ENCODE measurements at regions not wholly inside any gene's neighbourhood (a gene's known extent, or its start where the extent isn't known, plus 50 kb on each side); places are given as distances from the start of the nearest gene placed in this dataset.

DNA sequence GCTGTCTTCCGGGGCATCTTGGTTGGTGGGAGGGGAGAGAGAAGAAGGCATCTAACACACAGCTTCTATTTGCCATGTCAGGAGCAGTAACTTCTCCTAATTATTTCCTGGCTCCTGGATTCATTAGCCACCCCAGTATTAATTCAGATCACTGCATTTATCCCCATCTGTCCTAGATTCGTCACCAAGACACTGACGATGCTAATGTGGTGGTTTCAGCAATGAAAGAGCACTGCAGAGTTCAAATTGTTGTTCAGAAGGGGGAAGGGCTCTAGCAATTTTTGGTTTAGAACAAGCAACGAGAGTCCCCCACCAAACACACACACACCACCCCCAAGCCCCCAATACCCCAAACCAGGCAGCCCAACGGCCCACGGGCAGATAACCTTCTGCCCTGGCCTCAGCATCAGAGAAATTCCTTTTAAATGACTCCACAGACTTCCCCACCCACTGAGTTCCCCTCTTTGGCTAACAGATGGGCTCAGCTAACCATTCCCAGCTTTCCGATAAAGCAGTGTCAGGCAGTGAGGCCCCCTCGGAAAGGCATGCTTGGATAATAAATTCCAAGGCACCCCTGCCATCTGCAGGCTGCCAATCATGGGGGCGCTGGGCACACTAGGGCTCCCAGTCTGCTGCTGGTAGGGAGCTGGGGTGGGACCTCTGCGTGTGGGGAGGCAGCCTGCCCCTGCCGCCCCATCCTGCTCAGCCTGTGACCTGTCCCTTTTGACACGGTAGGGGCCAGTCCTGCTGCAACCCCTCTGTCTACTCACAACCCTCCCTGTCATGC is 453.5 kb downstream of the MIAT start:
- H3K79me2 ChIP-seq (ENCODE audit: insufficient read depth, low read length), result no peaks in the 10 kb centered on the region
- H3K4me1 ChIP-seq (ENCODE audit: insufficient read depth, low read length, severe bottlenecking), result no peaks in the 10 kb centered on the region
- H3K9ac ChIP-seq (ENCODE audit: low read length), result no peak overlapping the region
- H3K4me2 ChIP-seq (ENCODE audit: low read length), result no peak overlapping the region
- H3F3A ChIP-seq (ENCODE audit: insufficient read depth, low read length), result no peaks in the 10 kb centered on the region
- TF ChIP-seq, protein P1, sequence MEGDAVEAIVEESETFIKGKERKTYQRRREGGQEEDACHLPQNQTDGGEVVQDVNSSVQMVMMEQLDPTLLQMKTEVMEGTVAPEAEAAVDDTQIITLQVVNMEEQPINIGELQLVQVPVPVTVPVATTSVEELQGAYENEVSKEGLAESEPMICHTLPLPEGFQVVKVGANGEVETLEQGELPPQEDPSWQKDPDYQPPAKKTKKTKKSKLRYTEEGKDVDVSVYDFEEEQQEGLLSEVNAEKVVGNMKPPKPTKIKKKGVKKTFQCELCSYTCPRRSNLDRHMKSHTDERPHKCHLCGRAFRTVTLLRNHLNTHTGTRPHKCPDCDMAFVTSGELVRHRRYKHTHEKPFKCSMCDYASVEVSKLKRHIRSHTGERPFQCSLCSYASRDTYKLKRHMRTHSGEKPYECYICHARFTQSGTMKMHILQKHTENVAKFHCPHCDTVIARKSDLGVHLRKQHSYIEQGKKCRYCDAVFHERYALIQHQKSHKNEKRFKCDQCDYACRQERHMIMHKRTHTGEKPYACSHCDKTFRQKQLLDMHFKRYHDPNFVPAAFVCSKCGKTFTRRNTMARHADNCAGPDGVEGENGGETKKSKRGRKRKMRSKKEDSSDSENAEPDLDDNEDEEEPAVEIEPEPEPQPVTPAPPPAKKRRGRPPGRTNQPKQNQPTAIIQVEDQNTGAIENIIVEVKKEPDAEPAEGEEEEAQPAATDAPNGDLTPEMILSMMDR (IDR thresholded peaks at IDR 0.05; ENCODE audit: low read length), result no peak
- no peak for TF ChIP-seq EZH2 (IDR thresholded peaks at IDR 0.05; ENCODE audit: borderline replicate concordance, low read length)
- H3K9me2 ChIP-seq (ENCODE audit: low read depth, low read length), result no peaks in the 10 kb centered on the region
- no peaks in the 10 kb centered on the region for H4K20me1 ChIP-seq (ENCODE audit: insufficient read depth, low read length)
- H3K4me3 ChIP-seq (ENCODE audit: low read depth, low read length, poor library complexity, severe bottlenecking), result no peak overlapping the region
- no peak overlapping the region for H3K27ac ChIP-seq (ENCODE audit: low read depth, low read length, poor library complexity, severe bottlenecking)
- H3K9me3 ChIP-seq (ENCODE audit: low read length), result 0 out of 2 replicates have a peak, but pooled peaks cover 3% of the 10 kb centered on the region
- no peaks in the 10 kb centered on the region for H3K27me3 ChIP-seq (ENCODE audit: insufficient read depth, low read length)
- no peak overlapping the region for H2AFZ ChIP-seq (ENCODE audit: low read length)
- H3K36me3 ChIP-seq (ENCODE audit: insufficient read depth, low read length), result no peaks in the 10 kb centered on the region

DNA sequence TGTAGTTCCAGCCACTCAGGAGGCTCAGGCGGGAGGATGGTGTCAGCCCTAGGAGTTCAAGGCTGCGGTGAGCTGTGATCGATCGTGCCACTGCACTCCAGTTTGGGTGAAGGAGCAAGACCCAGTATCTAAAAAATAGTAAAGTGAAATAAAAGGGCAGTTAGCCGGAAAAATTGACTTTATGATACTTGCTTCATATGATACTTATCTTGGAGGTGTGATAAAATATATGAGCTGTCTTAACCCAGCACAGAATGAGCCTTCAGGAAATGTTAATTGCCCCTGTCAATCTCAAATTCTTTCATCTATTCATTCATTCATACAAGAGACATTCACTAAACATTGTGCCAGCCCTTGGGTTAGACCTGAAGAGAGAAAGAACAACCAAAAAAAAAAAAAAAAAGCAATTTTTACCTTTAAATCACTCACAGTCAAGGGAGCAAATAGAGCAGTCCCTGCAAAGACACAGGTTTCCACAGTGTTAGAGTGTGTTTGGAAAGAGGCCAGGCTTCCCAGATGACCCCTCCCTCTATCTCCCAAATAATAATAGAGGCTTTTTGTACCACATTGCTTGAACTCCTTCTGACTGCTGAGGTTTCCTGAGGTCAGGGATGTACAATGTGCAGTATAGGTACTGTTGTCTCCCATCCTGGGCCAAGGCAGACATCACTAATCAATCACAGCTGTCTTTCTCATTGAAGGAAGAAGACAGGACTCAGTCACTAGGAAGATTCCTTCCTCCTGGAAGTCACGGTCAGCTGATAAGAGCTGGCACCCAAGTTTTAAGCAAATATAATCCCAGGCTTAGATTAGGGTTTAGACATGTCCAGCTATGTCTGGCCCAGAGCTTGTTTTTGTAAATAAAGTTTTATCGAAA is 454.6 kb downstream of the MIAT start:
- no peaks in the 10 kb centered on the region for H3K27me3 ChIP-seq (ENCODE audit: insufficient read depth, low read length)
- no peaks in the 10 kb centered on the region for H4K20me1 ChIP-seq (ENCODE audit: insufficient read depth, low read length)
- no peak overlapping the region for H2AFZ ChIP-seq (ENCODE audit: low read length)
- H3K4me1 ChIP-seq (ENCODE audit: insufficient read depth, low read length, severe bottlenecking), result no peaks in the 10 kb centered on the region
- H3K79me2 ChIP-seq (ENCODE audit: insufficient read depth, low read length), result no peaks in the 10 kb centered on the region
- H3K27ac ChIP-seq (ENCODE audit: low read depth, low read length, poor library complexity, severe bottlenecking), result no peak overlapping the region
- H3K4me3 ChIP-seq (ENCODE audit: low read depth, low read length, poor library complexity, severe bottlenecking), result no peak overlapping the region
- H3K36me3 ChIP-seq (ENCODE audit: insufficient read depth, low read length), result no peaks in the 10 kb centered on the region
- H3K9ac ChIP-seq (ENCODE audit: low read length), result no peak overlapping the region
- no peaks in the 10 kb centered on the region for H3F3A ChIP-seq (ENCODE audit: insufficient read depth, low read length)
- TF ChIP-seq EZH2 (IDR thresholded peaks at IDR 0.05; ENCODE audit: borderline replicate concordance, low read length), result no peak
- TF ChIP-seq, protein P1 (IDR thresholded peaks at IDR 0.05; ENCODE audit: low read length), result no peak
- H3K9me3 ChIP-seq (ENCODE audit: low read length), result 0 out of 2 replicates have a peak, but pooled peaks cover 3% of the 10 kb centered on the region
- no peak overlapping the region for H3K4me2 ChIP-seq (ENCODE audit: low read length)
- no peaks in the 10 kb centered on the region for H3K9me2 ChIP-seq (ENCODE audit: low read depth, low read length)

DNA sequence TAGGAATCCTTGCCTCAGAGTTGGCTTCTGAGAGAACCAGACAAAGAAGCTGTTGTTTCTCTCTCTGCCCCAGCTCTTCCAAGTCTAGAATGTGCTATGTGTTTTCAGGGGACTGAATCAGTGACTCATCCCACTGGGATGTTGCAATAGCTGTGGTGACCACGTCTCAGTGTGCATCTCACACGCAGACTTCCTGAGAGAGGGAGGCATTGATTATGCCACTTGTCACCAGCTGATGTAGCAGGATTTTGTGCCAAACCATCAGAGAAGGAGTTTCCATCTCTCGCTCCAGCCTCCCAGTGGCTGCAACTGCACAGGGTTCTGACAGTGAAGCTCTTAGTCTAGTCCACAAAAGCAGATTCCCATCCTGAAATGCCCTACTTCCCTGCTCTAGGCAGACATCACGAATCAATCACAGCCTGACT is 455.8 kb downstream of the MIAT start:
- no peaks in the 10 kb centered on the region for H3K36me3 ChIP-seq (ENCODE audit: insufficient read depth, low read length)
- H2AFZ ChIP-seq (ENCODE audit: low read length), result no peak overlapping the region
- H3K9me3 ChIP-seq (ENCODE audit: low read length), result peaks cover 3% of the 10 kb centered on the region; the same call in 1 of the 2 replicates
- no peaks in the 10 kb centered on the region for H4K20me1 ChIP-seq (ENCODE audit: insufficient read depth, low read length)
- no peaks in the 10 kb centered on the region for H3K4me1 ChIP-seq (ENCODE audit: insufficient read depth, low read length, severe bottlenecking)
- H3K9me2 ChIP-seq (ENCODE audit: low read depth, low read length), result no peaks in the 10 kb centered on the region
- H3K4me3 ChIP-seq (ENCODE audit: low read depth, low read length, poor library complexity, severe bottlenecking), result no peak overlapping the region
- H3K27me3 ChIP-seq (ENCODE audit: insufficient read depth, low read length), result no peaks in the 10 kb centered on the region
- no peak overlapping the region for H3K9ac ChIP-seq (ENCODE audit: low read length)
- TF ChIP-seq EZH2 (IDR thresholded peaks at IDR 0.05; ENCODE audit: borderline replicate concordance, low read length), result no peak
- TF ChIP-seq, protein P1 (IDR thresholded peaks at IDR 0.05; ENCODE audit: low read length), result no peak
- no peak overlapping the region for H3K4me2 ChIP-seq (ENCODE audit: low read length)
- H3K79me2 ChIP-seq (ENCODE audit: insufficient read depth, low read length), result no peaks in the 10 kb centered on the region
- no peak overlapping the region for H3K27ac ChIP-seq (ENCODE audit: low read depth, low read length, poor library complexity, severe bottlenecking)
- H3F3A ChIP-seq (ENCODE audit: insufficient read depth, low read length), result no peaks in the 10 kb centered on the region

Measured in OCI-LY1 (cell line).